DOHH2 (cell line): ENCODE measurements at regions not wholly inside any gene's neighbourhood (a gene's known extent, or its start where the extent isn't known, plus 50 kb on each side); places are given as distances from the start of the nearest gene placed in this dataset.

ENCODE experiments used
- EZH2phosphoT487 ChIP-seq: fragments of 200-600 bp; sonication (generic); IDR thresholded peaks from 2 replicates; pipeline ENCODE4 v1.6.1; 2017; ENCODE audit warnings: borderline replicate concordance, mild to moderate bottlenecking, antibody characterized with exemption, low read length, moderate library complexity, mixed read lengths
- TF ChIP-seq, protein P1 (sequence below): fragments of 200-600 bp; sonication (generic); IDR thresholded peaks from one replicate; pipeline ENCODE4 v1.5.1; 2014; ENCODE audit warnings: antibody characterized with exemption, mild to moderate bottlenecking, low read depth, low read length; ENCODE audit not compliant: poor library complexity, severe bottlenecking

DNA sequence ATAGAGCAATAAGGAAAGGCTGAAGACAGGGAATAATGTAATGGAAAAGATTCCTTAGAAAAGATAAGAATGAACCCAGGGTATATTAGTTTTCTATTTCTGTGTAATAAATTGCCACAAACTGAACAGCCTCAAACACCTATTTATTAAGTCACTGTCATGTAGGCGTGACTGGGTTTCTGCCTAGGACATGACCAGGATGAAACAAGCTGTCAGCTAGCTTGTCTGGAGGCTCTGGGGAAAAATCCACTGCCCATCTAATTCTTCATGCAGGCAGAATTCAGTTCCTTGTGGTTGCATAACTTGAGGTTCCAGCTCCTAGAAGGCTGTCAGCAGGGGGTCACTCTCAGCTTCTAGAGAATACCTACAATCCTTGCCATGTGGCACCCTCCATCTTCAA, 277.7 kb downstream of the TMA16 start:
- TF ChIP-seq, protein P1, sequence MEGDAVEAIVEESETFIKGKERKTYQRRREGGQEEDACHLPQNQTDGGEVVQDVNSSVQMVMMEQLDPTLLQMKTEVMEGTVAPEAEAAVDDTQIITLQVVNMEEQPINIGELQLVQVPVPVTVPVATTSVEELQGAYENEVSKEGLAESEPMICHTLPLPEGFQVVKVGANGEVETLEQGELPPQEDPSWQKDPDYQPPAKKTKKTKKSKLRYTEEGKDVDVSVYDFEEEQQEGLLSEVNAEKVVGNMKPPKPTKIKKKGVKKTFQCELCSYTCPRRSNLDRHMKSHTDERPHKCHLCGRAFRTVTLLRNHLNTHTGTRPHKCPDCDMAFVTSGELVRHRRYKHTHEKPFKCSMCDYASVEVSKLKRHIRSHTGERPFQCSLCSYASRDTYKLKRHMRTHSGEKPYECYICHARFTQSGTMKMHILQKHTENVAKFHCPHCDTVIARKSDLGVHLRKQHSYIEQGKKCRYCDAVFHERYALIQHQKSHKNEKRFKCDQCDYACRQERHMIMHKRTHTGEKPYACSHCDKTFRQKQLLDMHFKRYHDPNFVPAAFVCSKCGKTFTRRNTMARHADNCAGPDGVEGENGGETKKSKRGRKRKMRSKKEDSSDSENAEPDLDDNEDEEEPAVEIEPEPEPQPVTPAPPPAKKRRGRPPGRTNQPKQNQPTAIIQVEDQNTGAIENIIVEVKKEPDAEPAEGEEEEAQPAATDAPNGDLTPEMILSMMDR: no peak
- no peak for TF ChIP-seq EZH2phosphoT487
